Spleen (tissue), 7 donors: ENCODE measurements at regions not wholly inside any gene's neighbourhood (a gene's known extent, or its start where the extent isn't known, plus 50 kb on each side); places are given as distances from the start of the nearest gene placed in this dataset.

Experiments used
- POLR2A ChIP-seq, 3 donors: fragments of 450-650 bp; IDR thresholded peaks; one replicate each; pipeline ENCODE4 v1.5.1; 2017; ENCODE audit warnings: antibody characterized with exemption in 3 of 3, mild to moderate bottlenecking in 1 of 3
- POLR2AphosphoS5 ChIP-seq, 3 donors: sonication (generic); formaldehyde crosslinking; IDR thresholded peaks; one replicate each; pipeline ENCODE4 v1.5.1; 2017; ENCODE audit warnings: antibody characterized with exemption in 3 of 3
- TF ChIP-seq, protein P1 (sequence below), 11 experiments: fragments of 200-600 bp in 7 of 11; fragments of 450-650 bp in 4 of 11; sonication (generic) in 4 of 11; IDR thresholded peaks in 8 of 11; conservative IDR thresholded peaks in 3 of 11; 1 replicate in 7 of 11; 2 replicates in 4 of 11; pipeline versions ENCODE4 v1.4.0 to v1.8.0; 2016 to 2021; ENCODE audit warnings: antibody characterized with exemption in 11 of 11, inconsistent platforms in 4 of 11, mild to moderate bottlenecking in 1 of 11
- donor health status: DM: no; HTN: no; CAD: no; lungs with moderate emphysema.
- donor health status: DM: no; HTN: no; CAD: no.
- donor health status: DM: no; HTN: no; CAD: no.

DNA sequence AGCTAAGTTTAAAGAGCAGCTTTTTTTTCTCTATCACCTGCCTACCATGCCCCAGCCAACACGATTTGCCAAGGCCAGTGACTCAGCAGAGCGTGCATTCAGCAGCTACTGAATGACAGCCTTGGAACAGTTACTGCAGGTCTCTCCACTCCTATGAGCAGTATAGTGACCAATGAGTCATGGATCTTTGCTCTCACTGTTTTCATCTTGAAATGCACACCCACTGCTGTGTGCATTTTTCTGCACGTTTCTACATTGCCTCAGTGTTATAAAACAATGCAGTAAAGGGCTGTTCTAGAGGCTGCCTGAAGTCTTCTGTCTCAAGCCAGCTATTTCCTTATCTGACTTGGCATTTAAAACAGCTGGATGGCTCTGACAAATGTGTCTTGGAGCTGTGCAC lies 66.0 kb upstream of the C4orf54 start:
- TF ChIP-seq, protein P1, sequence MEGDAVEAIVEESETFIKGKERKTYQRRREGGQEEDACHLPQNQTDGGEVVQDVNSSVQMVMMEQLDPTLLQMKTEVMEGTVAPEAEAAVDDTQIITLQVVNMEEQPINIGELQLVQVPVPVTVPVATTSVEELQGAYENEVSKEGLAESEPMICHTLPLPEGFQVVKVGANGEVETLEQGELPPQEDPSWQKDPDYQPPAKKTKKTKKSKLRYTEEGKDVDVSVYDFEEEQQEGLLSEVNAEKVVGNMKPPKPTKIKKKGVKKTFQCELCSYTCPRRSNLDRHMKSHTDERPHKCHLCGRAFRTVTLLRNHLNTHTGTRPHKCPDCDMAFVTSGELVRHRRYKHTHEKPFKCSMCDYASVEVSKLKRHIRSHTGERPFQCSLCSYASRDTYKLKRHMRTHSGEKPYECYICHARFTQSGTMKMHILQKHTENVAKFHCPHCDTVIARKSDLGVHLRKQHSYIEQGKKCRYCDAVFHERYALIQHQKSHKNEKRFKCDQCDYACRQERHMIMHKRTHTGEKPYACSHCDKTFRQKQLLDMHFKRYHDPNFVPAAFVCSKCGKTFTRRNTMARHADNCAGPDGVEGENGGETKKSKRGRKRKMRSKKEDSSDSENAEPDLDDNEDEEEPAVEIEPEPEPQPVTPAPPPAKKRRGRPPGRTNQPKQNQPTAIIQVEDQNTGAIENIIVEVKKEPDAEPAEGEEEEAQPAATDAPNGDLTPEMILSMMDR (IDR thresholded peaks at IDR 0.05 in 8 of 11, conservative IDR thresholded peaks at IDR 0.05 in 3 of 11) = no peak
- TF ChIP-seq POLR2AphosphoS5 (IDR thresholded peaks at IDR 0.05) (no peak), POLR2A (IDR thresholded peaks at IDR 0.05) (no peak)
